ENCODE measurements at regions not wholly inside any gene's neighbourhood (a gene's known extent, or its start where the extent isn't known, plus 50 kb on each side); places are given as distances from the start of the nearest gene placed in this dataset.

DNA sequence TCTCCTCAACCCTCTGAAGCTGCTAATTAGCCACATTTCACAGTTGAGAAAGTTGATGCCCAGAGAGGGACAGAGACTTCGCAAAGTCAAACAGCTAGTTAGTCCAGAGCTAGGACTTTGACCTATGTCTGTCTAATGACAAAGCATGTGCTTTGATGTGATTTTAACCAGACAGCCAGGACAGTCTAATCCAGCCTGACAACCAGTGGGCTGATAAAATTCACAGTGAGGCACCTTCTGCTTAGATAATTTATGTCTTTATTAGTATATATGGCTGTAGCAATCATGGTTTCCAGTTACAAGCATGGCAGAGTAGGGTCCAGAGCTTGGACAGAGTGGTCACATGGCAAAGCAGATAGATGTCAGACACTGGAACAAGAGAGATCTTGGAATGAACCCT, 133.6 kb upstream of the C1QTNF7 start:
- no peaks in the 10 kb centered on the region for H3K4me1 ChIP-seq
- TF ChIP-seq CTCF (IDR thresholded peaks at IDR 0.05) (no peak), POLR2A (IDR thresholded peaks at IDR 0.05) (no peak)
- WGBS, 2 donors, result 67 to 93% methylated on average over 1 of the region's 1 CpG
- ATAC-seq (no peak), DNase-seq (no peak)
- intact Hi-C loops (cut with DNase I), result no loop called here
- no peaks in the 10 kb centered on the region for H3K36me3 ChIP-seq (replicated peaks in 1 of 2; ENCODE audit: insufficient read depth in 1 of 2, low read depth in 2 of 2)
- H3K9me3 ChIP-seq, result no peaks in the 10 kb centered on the region
- no peak overlapping the region for H3K4me3 ChIP-seq
- H3K27ac ChIP-seq, result no peak overlapping the region
- H3K27me3 ChIP-seq, result no peaks in the 10 kb centered on the region

GRCh38 chr4:15294832-15295231, 133.0 kb upstream of the C1QTNF7 start:
- H3K27me3 ChIP-seq, result no peaks in the 10 kb centered on the region
- no peak overlapping the region for H3K27ac ChIP-seq
- DNase-seq, result no peak
- no peak for ATAC-seq
- no peak overlapping the region for H3K4me3 ChIP-seq
- H3K36me3 ChIP-seq (replicated peaks in 1 of 2; ENCODE audit: insufficient read depth in 1 of 2, low read depth in 2 of 2), result no peaks in the 10 kb centered on the region
- WGBS, 2 donors, result 36 to 43% methylated on average over 4 of the region's 4 CpGs
- H3K4me1 ChIP-seq, result no peaks in the 10 kb centered on the region
- intact Hi-C loops (cut with DNase I), result no loop called here
- H3K9me3 ChIP-seq, result no peaks in the 10 kb centered on the region
- no peak for TF ChIP-seq POLR2A (IDR thresholded peaks at IDR 0.05)
- no peak for TF ChIP-seq CTCF (IDR thresholded peaks at IDR 0.05)

DNA sequence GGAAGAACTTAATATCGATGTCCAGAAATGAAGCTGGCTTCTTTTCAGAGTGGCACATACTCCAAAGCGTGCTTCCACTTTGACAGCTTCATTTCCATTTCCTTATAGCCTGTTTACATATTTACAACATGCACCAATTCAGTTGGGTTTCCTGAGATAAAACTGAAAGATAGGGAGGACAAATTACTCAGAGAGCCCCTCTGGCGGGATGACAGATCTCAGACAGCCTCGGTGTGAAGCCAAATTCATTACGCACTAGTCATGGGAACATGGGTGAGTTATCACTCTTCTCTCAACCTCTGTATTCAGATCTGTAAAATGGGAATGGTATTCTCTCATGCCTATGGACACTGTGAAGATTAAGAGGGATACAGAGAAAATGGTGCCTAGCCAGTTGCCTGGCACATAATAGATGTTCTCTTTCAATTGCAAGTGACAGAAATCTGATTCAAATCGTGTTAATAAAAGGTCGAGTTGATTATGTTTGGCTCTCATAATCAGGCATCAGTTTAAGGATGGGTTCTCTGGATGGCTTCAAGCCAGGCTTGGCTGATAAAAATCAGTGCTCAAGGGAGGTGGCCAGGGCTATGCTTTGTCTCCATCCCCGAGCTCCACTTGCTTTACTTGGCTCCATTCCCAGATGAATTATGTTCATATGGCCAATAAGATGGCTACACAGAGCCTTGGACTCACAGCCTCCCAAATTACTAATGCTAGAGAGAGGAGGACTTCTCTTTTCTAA, 132.2 kb upstream of the C1QTNF7 start:
- no peaks in the 10 kb centered on the region for H3K27me3 ChIP-seq
- no peaks in the 10 kb centered on the region for H3K4me1 ChIP-seq
- DNase-seq, result no peak
- WGBS, 2 donors, result 48 to 56% methylated on average over 8 of the region's 8 CpGs
- H3K36me3 ChIP-seq (replicated peaks in 1 of 2; ENCODE audit: insufficient read depth in 1 of 2, low read depth in 2 of 2), result no peaks in the 10 kb centered on the region
- H3K27ac ChIP-seq, result no peak overlapping the region
- intact Hi-C loops (cut with DNase I), result no loop called here
- TF ChIP-seq POLR2A (IDR thresholded peaks at IDR 0.05) (no peak), CTCF (IDR thresholded peaks at IDR 0.05) (no peak)
- H3K4me3 ChIP-seq, result no peak overlapping the region
- no peaks in the 10 kb centered on the region for H3K9me3 ChIP-seq
- no peak for ATAC-seq

DNA sequence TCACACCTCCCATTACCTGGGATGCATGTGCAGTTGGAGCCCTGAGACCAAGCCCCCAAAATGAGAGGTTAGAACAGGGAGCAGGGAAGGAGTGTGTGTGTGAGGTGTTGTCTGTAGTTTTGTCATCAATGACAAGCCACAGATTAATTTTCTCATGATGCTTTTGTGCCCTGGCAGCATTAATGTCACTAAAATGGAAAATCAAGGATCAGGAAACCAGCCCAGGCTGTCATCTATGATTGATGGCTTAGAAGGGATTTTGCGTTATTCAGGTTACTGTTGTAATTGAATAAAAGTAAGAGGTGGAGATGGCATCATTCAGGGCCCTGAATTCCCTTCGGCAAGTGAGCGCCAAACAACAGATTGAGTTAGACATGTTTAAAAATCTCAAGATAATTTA, 130.5 kb upstream of the C1QTNF7 start:
- intact Hi-C loops (cut with DNase I), result no loop called here
- 86 to 92% methylated on average over 3 of the region's 3 CpGs for WGBS, 2 donors
- no peak overlapping the region for H3K4me3 ChIP-seq
- no peak for ATAC-seq
- H3K9me3 ChIP-seq, result no peaks in the 10 kb centered on the region
- H3K4me1 ChIP-seq, result no peaks in the 10 kb centered on the region
- TF ChIP-seq POLR2A (IDR thresholded peaks at IDR 0.05) (no peak), CTCF (IDR thresholded peaks at IDR 0.05) (no peak)
- no peak overlapping the region for H3K27ac ChIP-seq
- no peak for DNase-seq
- no peaks in the 10 kb centered on the region for H3K36me3 ChIP-seq (replicated peaks in 1 of 2; ENCODE audit: insufficient read depth in 1 of 2, low read depth in 2 of 2)
- H3K27me3 ChIP-seq, result no peaks in the 10 kb centered on the region

- no peaks in the 10 kb centered on the region for H3K4me1 ChIP-seq
- no peak overlapping the region for H3K27ac ChIP-seq
- 32 to 50% methylated on average over 2 of the region's 2 CpGs for WGBS, 2 donors
- H3K27me3 ChIP-seq, result no peaks in the 10 kb centered on the region
- TF ChIP-seq POLR2A (IDR thresholded peaks at IDR 0.05), result no peak
- no peak for TF ChIP-seq CTCF (IDR thresholded peaks at IDR 0.05)
- ATAC-seq (no peak), DNase-seq (no peak)
- no peaks in the 10 kb centered on the region for H3K36me3 ChIP-seq (replicated peaks in 1 of 2; ENCODE audit: insufficient read depth in 1 of 2, low read depth in 2 of 2)
- intact Hi-C loops (cut with DNase I), result no loop called here
- H3K4me3 ChIP-seq, result no peak overlapping the region
- no peaks in the 10 kb centered on the region for H3K9me3 ChIP-seq
These were observed 128.2 kb upstream of the C1QTNF7 start for GRCh38 chr4:15299627-15300026.

All from body of pancreas (tissue), 4 donors.